Thoracic aorta (tissue), 2 donors: ENCODE measurements at regions not wholly inside any gene's neighbourhood (a gene's known extent, or its start where the extent isn't known, plus 50 kb on each side); places are given as distances from the start of the nearest gene placed in this dataset.

Experiments
- ATAC-seq: fragments of 150-250 bp; one replicate; pipeline ENCODE4 v1.8.0; 2017; ENCODE audit warnings: low read depth; ENCODE audit not compliant: insufficient number of reproducible peaks, low FRiP score
- DNase-seq: peaks from one replicate; pipeline ENCODE4 v3.0.0-alpha.2; 2020; ENCODE audit warnings: low spot score
- H3K27ac ChIP-seq, 2 donors: fragments of 200-600 bp; sonication (generic); 1 replicate in 1 of 2; 2 replicates in 1 of 2; pipeline ENCODE4 v1.5.1; 2016; ENCODE audit warnings: mild to moderate bottlenecking in 2 of 2, moderate library complexity in 2 of 2
- H3K27me3 ChIP-seq: fragments of 200-600 bp; sonication (generic); replicated peaks from 2 replicates; pipeline ENCODE4 v1.6.0; 2016; ENCODE audit warnings: mild to moderate bottlenecking; ENCODE audit not compliant: insufficient read depth
- H3K36me3 ChIP-seq: fragments of 200-600 bp; sonication (generic); one replicate; pipeline ENCODE4 v1.5.1; 2016
- H3K4me1 ChIP-seq, 2 donors: fragments of 200-600 bp; sonication (generic); 1 replicate in 1 of 2; 2 replicates in 1 of 2; pipeline versions ENCODE4 v1.5.1 to v1.6.0; 2016; ENCODE audit warnings: low read depth in 2 of 2, mild to moderate bottlenecking in 1 of 2; ENCODE audit not compliant: control insufficient read depth in 1 of 2
- H3K4me3 ChIP-seq: fragments of 200-600 bp; sonication (generic); 2 replicates; pipeline ENCODE4 v1.5.1; 2016; ENCODE audit warnings: mild to moderate bottlenecking
- H3K9me3 ChIP-seq: fragments of 200-600 bp; sonication (generic); 2 replicates; pipeline ENCODE4 v1.5.1; 2016
- TF ChIP-seq, protein P1 (sequence below): fragments of 200-600 bp; sonication (generic); IDR thresholded peaks from one replicate; pipeline ENCODE4 v1.5.1; 2019; ENCODE audit warnings: antibody characterized with exemption

DNA sequence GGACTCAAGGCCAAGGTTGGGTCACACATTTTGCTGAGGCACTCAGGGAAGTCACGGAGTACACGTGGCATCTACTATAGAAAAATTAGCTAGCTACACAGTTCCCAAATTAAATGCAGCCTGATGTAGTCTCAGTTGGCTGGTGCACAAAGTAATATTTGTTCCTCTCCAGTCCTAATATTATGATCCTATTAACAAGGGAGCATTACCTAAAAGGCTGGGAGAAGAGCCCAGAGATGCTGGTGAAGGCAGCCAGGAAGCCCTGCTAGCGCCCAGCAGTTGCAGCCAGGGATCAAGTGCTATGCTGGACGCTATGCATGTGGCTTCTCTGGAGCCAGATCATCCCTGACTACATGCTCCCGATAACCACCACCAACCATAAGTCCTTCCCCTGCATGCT is 88.0 kb upstream of the GSC start:
- Histone ChIP-seq H3K4me3 (no peak overlapping the region), H3K9me3 (peaks cover 7% of the 10 kb centered on the region), H3K27ac (no peak overlapping the region), H3K36me3 (no peaks in the 10 kb centered on the region), H3K27me3 (no peaks in the 10 kb centered on the region), H3K4me1 (no peaks in the 10 kb centered on the region)
- no peak for ATAC-seq
- TF ChIP-seq, protein P1, sequence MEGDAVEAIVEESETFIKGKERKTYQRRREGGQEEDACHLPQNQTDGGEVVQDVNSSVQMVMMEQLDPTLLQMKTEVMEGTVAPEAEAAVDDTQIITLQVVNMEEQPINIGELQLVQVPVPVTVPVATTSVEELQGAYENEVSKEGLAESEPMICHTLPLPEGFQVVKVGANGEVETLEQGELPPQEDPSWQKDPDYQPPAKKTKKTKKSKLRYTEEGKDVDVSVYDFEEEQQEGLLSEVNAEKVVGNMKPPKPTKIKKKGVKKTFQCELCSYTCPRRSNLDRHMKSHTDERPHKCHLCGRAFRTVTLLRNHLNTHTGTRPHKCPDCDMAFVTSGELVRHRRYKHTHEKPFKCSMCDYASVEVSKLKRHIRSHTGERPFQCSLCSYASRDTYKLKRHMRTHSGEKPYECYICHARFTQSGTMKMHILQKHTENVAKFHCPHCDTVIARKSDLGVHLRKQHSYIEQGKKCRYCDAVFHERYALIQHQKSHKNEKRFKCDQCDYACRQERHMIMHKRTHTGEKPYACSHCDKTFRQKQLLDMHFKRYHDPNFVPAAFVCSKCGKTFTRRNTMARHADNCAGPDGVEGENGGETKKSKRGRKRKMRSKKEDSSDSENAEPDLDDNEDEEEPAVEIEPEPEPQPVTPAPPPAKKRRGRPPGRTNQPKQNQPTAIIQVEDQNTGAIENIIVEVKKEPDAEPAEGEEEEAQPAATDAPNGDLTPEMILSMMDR, result no peak
- no peak for DNase-seq

GRCh38 chr14:94853920-94854319 is 84.0 kb upstream of the GSC start:
- no peak overlapping the region for H3K27ac ChIP-seq
- H3K4me3 ChIP-seq, result no peak overlapping the region
- peaks cover 7% of the 10 kb centered on the region for H3K9me3 ChIP-seq
- no peaks in the 10 kb centered on the region for H3K36me3 ChIP-seq
- TF ChIP-seq, protein P1, result no peak
- no peaks in the 10 kb centered on the region for H3K27me3 ChIP-seq
- DNase-seq (no peak), ATAC-seq (no peak)
- H3K4me1 ChIP-seq, result peaks cover 0 to 4% of the 10 kb centered on the region in 2 donors

GRCh38 chr14:94850309-94851211 is 80.6 kb upstream of the GSC start:
- H3K36me3 ChIP-seq, result no peaks in the 10 kb centered on the region
- TF ChIP-seq, protein P1, result no peak
- peaks cover 7% of the 10 kb centered on the region for H3K9me3 ChIP-seq
- peaks cover 0 to 4% of the 10 kb centered on the region in 2 donors for H3K4me1 ChIP-seq
- no peaks in the 10 kb centered on the region for H3K27me3 ChIP-seq
- no peak for DNase-seq
- H3K4me3 ChIP-seq, result no peak overlapping the region
- no peak overlapping the region for H3K27ac ChIP-seq
- no peak for ATAC-seq

GRCh38 chr14:94844593-94845152 is 74.8 kb upstream of the GSC start:
- ATAC-seq (no peak), DNase-seq (no peak)
- TF ChIP-seq, protein P1, result no peak
- no peaks in the 10 kb centered on the region for H3K9me3 ChIP-seq
- no peak overlapping the region for H3K4me3 ChIP-seq
- H3K36me3 ChIP-seq, result no peaks in the 10 kb centered on the region
- H3K27me3 ChIP-seq, result no peaks in the 10 kb centered on the region
- H3K27ac ChIP-seq, result no peak overlapping the region
- H3K4me1 ChIP-seq, result no peaks in the 10 kb centered on the region

GRCh38 chr14:94840467-94840866 is 70.6 kb upstream of the GSC start:
- TF ChIP-seq, protein P1, result no peak
- Histone ChIP-seq H3K27me3 (no peaks in the 10 kb centered on the region), H3K36me3 (no peaks in the 10 kb centered on the region), H3K27ac (no peak overlapping the region), H3K4me3 (no peak overlapping the region), H3K9me3 (no peaks in the 10 kb centered on the region), H3K4me1 (no peaks in the 10 kb centered on the region)
- DNase-seq, result no peak
- no peak for ATAC-seq
